ENCODE measurements at regions not wholly inside any gene's neighbourhood (a gene's known extent, or its start where the extent isn't known, plus 50 kb on each side); places are given as distances from the start of the nearest gene placed in this dataset.

DNA sequence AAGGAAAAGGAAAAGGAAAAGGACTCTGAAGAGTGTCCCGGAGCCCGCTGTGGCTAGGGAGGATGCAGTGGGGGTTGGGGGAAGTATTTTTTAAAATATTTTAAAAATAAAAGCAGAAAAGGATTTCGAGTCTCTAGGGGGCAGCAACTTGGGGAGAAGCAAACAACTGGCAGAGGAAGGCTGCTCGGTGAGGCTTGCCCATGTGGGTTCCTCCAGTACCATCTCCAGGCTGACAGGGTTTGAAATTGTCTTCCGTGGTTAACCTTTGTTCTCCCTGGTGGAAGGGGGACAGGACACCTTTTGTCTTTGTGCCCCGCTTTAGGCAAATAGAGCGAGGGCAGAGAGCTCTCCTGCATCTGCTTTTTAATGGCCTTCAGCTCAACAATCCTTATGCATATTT is 60.4 kb upstream of the SNX9 start:
- peak; percentile 47 to 49 for DNase-seq
- H3K27me3 Mint-ChIP-seq, result no peaks in the 10 kb centered on the region

DNA sequence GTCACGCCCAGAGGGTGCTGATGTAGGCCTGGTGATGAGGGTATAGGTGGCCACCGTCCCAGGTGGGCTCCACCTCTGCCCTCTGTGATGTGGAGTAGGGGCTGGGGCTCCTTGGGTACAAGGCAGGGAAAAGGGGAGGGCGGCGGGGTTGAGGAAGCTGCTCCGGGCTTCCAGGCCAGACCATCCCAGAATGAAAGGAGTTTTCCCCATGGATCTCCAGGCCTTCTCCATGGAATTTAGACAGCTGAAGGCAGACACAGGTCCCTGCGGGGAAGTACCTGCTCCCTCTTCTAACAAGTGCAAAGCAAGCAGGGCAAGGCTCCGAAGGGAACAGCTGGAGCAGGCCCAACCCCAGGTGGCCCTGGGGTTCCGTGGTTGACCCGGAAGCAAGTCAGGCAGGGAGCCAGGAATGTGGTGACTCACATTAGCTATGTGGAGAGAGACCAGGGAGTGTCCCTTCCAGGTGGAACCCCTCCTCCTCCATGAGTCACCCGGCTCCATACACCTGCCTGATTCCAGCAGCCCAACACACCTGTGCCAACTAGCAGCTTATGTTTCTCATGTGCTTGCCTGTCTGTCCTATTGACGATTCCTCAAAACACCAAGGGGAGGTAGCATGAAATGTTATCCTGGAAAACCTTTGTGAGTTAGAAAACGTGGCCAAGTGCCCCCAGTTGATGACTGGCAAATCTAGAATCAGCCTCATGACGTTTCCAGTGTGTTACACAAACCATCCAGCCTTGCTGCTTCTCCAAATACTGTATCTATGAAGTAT is 59.7 kb upstream of the SNX9 start:
- Mint-ChIP-seq H3K27me3 (no peaks in the 10 kb centered on the region), H3K9me3 (no peaks in the 10 kb centered on the region), H3K4me1 (peaks cover 95% of the 10 kb centered on the region), H3K4me3 (peak overlapping the region; percentile 71 to 83), H3K27ac (peak overlapping the region; percentile 93 to 98)
- no peak for ATAC-seq
- peak in 1 of 2 donors; percentile 39 for DNase-seq

More for the DNA sequence above, 60.4 kb upstream of the SNX9 start:
- peaks cover 95% of the 10 kb centered on the region for H3K4me1 Mint-ChIP-seq
- peak overlapping the region; percentile 71 to 83 for H3K4me3 Mint-ChIP-seq
- no peak for ATAC-seq
- no peaks in the 10 kb centered on the region for H3K9me3 Mint-ChIP-seq
- peak overlapping the region; percentile 85 to 88 for H3K27ac Mint-ChIP-seq

GRCh38 chr6:157763904-157764177 is 59.2 kb upstream of the SNX9 start:
- DNase-seq (no peak), ATAC-seq (no peak)
- Mint-ChIP-seq H3K27me3 (no peaks in the 10 kb centered on the region), H3K9me3 (no peaks in the 10 kb centered on the region), H3K27ac (peak overlapping the region; percentile 93 to 98), H3K4me1 (peaks cover 95% of the 10 kb centered on the region), H3K4me3 (peak overlapping the region; percentile 69 to 71)

DNA sequence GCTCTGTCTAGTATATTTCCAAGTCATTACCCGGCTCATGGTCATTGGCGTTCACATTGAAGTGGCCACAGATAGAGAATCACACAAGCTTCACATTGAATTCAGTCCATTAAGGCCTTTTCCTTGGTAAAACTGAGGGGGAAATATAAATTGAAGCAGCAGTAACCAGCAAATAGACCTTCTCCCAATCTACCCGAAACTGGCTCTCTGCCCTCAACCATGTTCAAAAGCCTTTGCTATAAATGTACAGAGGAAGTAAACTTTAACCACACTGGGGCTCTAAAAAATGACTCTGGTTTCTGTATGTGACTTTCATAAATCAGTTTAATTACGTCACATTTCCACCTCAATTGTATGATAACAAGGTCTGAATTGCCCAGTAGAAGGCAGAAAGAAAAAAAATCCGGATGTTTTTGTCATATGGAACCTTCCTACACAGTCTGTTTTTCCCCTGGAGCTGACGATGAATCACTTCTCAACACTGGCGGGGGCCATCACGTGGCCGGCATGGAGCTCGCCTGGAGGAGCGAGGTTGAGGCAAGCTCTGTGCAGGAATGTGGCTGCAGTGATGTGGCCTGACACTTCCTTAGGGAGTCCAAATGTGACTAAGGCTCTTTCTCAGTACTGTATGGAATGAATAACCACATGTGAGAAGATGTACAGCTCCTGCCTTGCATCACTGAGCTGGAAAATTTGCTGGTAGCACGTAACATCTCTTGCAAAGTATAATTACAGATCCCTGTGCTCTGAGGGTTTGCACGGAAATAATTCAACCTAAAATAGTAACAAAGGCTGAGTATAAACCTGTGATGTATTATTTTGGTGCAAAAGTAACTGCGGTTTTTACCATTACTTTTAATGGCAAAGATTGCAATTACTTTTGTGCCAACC is 58.6 kb upstream of the SNX9 start:
- peak; percentile 71 for ATAC-seq
- Mint-ChIP-seq H3K27me3 (no peaks in the 10 kb centered on the region), H3K27ac (peak overlapping the region; percentile 93 to 98), H3K9me3 (peaks cover 0 to 4% of the 10 kb centered on the region in 2 donors), H3K4me1 (peaks cover 96% of the 10 kb centered on the region), H3K4me3 (peak overlapping the region; percentile 69 to 71)
- DNase-seq, result peak; percentile 80 to 90

GRCh38 chr6:157766901-157767774 is 55.9 kb upstream of the SNX9 start:
- Mint-ChIP-seq H3K4me1 (peaks cover 89% of the 10 kb centered on the region), H3K27ac (no peak overlapping the region), H3K27me3 (no peaks in the 10 kb centered on the region), H3K9me3 (peaks cover 0 to 5% of the 10 kb centered on the region in 2 donors), H3K4me3 (no peak overlapping the region)
- ATAC-seq, result no peak
- no peak for DNase-seq

GRCh38 chr6:157767775-157768156 is 55.3 kb upstream of the SNX9 start:
- H3K9me3 Mint-ChIP-seq, result peaks cover 0 to 5% of the 10 kb centered on the region in 2 donors
- ATAC-seq (no peak), DNase-seq (no peak)
- peak overlapping the region; percentile 49 to 76 for H3K4me3 Mint-ChIP-seq
- H3K4me1 Mint-ChIP-seq, result peaks cover 89% of the 10 kb centered on the region
- H3K27me3 Mint-ChIP-seq, result no peaks in the 10 kb centered on the region
- H3K27ac Mint-ChIP-seq, result peak overlapping the region; percentile 86 to 93

DNA sequence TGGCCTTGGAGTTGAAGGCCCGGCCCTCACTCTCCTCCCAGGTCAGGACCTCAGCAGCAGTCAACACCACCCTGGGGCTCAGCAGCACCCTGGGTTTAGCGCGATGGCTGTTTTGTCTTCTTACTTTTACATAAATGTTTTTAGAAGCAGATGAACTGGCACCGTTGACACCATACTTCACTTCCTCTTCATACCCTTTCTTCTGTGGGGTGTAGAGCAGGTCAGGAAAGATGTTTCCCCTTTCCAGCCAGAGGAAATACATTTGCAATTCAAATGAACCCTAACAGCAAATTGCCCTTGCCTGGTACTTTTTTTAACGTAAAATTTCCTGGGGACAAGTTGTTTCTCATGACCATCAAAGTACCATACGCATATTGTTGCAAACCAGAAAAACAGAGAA is 54.7 kb upstream of the SNX9 start:
- peak overlapping the region; percentile 86 to 93 for H3K27ac Mint-ChIP-seq
- ATAC-seq (no peak), DNase-seq (no peak)
- no peaks in the 10 kb centered on the region for H3K27me3 Mint-ChIP-seq
- peak overlapping the region; percentile 49 to 76 for H3K4me3 Mint-ChIP-seq
- H3K9me3 Mint-ChIP-seq, result peaks cover 1 to 7% of the 10 kb centered on the region in 2 donors
- H3K4me1 Mint-ChIP-seq, result peaks cover 89% of the 10 kb centered on the region

DNA sequence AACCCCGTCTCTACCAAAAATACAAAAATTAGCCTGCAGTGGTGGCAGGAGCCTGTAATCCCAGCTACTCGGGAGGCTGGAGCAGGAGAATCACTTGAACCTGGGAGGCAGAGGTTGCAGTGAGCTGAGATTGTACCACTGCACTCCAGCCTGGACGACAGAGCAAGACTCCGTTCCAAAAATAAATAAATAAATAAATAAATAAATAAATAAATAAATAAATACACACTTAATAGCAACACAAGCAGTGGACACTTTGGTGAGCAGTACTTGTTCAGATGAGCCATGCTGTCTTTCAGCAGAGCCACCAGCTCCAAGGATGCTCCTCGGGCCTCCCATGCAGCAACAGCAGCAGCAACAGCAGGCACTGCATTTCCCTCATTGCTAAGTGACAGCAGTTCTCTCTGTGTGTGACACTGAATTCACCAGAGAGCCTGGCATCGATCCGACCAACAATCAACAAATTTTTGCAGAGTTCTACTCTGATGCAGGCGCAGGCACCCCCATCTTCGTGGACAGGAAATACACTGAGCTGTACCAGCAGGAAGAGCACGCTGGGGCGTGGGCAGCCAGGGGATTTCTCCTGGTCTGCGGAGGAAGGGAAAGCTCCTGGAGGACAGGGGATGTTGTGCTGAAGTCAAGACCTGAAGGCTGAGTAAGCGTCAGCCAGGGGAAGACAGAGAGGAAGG is 54.0 kb upstream of the SNX9 start:
- Mint-ChIP-seq H3K4me1 (peaks cover 89% of the 10 kb centered on the region), H3K27ac (peak overlapping the region; percentile 93 to 95), H3K9me3 (peaks cover 8 to 14% of the 10 kb centered on the region in 2 donors), H3K4me3 (peak overlapping the region; percentile 57 to 76), H3K27me3 (no peaks in the 10 kb centered on the region)
- DNase-seq, result peak in 1 of 2 donors; percentile 36
- no peak for ATAC-seq

DNA sequence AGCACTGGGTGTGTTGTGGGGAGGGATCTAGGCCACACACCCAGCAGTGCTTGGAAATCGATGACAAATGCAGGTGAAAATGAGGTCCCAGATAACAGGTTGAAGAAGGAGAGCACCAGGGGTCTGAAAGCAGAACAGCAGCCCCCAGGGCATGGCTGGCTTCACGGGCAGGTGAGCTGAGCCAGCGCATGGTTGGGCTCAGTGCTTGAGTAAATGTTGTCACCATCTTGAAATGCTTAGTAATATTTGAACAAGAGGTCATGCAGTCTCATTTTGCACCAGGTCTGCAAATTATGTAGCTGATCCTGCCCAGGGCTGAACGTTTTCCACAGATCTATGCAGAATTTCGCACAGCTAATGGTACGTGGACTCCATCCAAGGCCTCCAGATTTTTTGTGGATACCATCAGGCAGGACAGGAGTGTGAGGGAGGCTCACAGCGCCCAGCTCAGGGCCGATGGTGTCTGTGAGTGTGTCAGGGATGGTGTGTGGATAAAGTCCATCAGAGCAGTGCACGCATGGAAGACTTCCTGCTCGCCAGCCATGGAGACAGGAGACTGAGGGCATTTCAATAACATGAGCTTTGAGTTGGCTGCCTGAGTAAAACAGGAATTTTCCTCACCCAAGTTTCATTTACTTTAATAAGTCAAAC is 53.1 kb upstream of the SNX9 start:
- H3K27me3 Mint-ChIP-seq, result no peaks in the 10 kb centered on the region
- H3K4me1 Mint-ChIP-seq, result peaks cover 89% of the 10 kb centered on the region
- peaks cover 9 to 14% of the 10 kb centered on the region in 2 donors for H3K9me3 Mint-ChIP-seq
- H3K27ac Mint-ChIP-seq, result peak overlapping the region; percentile 77 to 95
- DNase-seq (no peak), ATAC-seq (no peak)
- H3K4me3 Mint-ChIP-seq, result peak overlapping the region in 1 of 2 donors; percentile 57

- Mint-ChIP-seq H3K9me3 (peaks cover 12 to 14% of the 10 kb centered on the region in 2 donors), H3K27me3 (no peaks in the 10 kb centered on the region), H3K27ac (no peak overlapping the region), H3K4me3 (no peak overlapping the region), H3K4me1 (peaks cover 78% of the 10 kb centered on the region)
- ATAC-seq, result peak; percentile 21
- DNase-seq, result no peak
Measured at GRCh38 chr6:157770946-157771345, 52.1 kb upstream of the SNX9 start.

DNA sequence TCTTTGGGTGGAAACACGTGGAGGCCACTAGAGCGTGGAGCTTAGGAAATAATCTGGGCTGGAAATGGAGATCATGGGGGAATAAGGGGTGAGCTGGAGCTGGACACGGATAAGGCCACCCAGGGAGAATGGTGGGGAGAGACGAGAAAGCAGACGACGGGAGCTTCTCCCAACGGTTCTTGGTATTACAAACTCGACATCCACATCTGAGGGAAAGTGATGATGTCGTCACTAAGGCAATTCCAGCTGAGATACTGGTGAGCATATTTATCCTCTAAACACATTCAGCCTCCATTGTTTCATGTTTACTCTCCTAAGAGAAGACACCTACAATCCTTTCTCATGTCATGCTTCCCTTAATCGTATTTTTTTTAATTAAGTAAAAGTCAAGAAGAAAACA is 50.2 kb upstream of the SNX9 start:
- no peak for DNase-seq
- H3K4me3 Mint-ChIP-seq, result no peak overlapping the region
- H3K9me3 Mint-ChIP-seq, result peaks cover 12 to 20% of the 10 kb centered on the region in 2 donors
- no peak overlapping the region for H3K27ac Mint-ChIP-seq
- peaks cover 60% of the 10 kb centered on the region for H3K4me1 Mint-ChIP-seq
- no peak for ATAC-seq
- no peaks in the 10 kb centered on the region for H3K27me3 Mint-ChIP-seq

Data from stimulated activated naive CD8-positive, alpha-beta T cell treated with anti-CD3 and anti-CD28 coated beads, Interleukin-15, amount 100 ng/mL, for 72 hours (primary cell).